HG02763 (cell line): ENCODE measurements at regions not wholly inside any gene's neighbourhood (a gene's known extent, or its start where the extent isn't known, plus 50 kb on each side); places are given as distances from the start of the nearest gene placed in this dataset.
"Not testable (repeated sequence)": the region's sequence is repeated elsewhere in the genome, so short reads cannot be mapped to it uniquely, and the experiment has no call there.

ENCODE experiments used
- ATAC-seq: cut with Tn5 transposase; IDR thresholded peaks from one replicate; pipeline ENCODE4 v1.9.1; 2021; ENCODE audit warnings: mild to moderate bottlenecking, moderate library complexity; ENCODE audit not compliant: unreplicated experiment

DNA sequence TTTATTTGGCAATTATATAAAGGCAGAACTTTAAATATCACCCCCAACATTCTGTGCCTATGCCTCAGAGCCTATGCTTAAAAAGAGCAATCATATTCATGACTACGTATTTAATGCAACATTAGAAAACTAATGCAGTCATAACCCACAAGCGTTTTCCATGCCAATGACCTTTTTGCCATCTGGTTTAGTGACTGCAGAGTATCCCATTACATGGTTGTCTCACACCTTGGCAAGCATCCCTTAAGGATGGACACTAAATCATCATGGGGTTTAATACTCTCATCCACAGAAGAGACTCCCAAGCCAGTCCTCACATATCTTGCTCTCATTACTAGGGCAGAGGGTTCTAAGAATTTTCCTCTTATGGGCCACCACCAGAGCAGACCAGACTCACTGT, 188.2 kb upstream of the PLGLB2 start:
- ATAC-seq: not testable (repeated sequence)

DNA sequence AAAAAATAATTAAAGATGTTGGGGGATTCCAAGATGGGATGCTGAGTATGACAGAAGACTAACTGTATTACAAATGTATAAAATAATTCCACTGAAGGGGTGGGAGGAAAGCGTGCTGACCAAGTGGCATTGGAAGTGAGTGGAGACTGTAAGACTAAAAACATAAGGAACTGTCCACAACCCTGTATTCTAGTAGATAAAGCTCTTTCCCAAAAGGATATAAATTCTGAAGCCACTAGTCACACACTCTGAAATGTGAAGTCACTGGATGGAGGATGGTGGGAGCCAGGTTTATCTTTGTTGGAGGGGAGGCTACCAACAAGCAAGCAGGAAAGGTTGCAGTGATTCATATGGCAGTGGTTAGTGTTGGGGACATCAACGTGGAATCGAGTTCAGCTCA, 182.8 kb upstream of the PLGLB2 start:
- not testable (repeated sequence) for ATAC-seq

DNA sequence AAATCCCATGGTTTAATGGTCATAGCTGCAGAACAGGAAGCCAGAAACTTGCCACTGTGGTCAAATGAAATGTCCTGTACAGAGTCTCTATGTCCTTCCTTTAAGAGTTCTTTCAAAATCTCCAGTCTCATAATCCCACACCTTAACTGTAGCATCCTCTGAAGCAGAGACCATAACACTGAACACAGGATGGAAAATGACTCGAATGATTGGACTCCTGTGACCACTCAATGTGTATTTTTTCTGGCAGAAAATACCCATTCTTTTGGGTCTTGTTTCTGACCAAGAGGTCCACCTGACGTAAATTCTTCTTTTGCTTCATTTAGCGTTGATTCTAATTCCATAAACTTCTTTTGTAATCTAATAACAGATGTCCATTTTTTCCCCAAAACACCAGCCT, 181.4 kb upstream of the PLGLB2 start:
- ATAC-seq: not testable (repeated sequence)

DNA sequence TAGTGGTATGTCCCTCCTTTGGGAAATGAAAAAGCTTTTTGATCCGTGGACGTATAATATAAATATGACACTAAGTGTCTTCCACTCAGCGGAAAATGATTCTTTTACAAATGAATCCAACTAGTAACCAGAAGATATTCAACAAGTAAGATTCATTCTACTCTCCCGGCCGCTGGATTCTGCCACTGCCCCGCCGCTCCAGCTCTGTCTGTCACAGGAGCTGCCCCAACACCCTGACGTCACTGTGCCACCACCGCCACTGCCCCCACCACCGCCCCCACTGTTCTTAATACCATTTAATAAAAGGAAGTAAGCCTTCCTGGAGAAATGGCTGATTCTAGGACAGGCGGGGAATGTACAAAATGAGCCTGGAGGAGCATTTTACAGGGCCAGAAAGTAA, 180.8 kb upstream of the PLGLB2 start:
- ATAC-seq: not testable (repeated sequence)

- ATAC-seq: not testable (repeated sequence)
Measured at GRCh38 chr2:87567912-87568311, 180.0 kb upstream of the PLGLB2 start.

DNA sequence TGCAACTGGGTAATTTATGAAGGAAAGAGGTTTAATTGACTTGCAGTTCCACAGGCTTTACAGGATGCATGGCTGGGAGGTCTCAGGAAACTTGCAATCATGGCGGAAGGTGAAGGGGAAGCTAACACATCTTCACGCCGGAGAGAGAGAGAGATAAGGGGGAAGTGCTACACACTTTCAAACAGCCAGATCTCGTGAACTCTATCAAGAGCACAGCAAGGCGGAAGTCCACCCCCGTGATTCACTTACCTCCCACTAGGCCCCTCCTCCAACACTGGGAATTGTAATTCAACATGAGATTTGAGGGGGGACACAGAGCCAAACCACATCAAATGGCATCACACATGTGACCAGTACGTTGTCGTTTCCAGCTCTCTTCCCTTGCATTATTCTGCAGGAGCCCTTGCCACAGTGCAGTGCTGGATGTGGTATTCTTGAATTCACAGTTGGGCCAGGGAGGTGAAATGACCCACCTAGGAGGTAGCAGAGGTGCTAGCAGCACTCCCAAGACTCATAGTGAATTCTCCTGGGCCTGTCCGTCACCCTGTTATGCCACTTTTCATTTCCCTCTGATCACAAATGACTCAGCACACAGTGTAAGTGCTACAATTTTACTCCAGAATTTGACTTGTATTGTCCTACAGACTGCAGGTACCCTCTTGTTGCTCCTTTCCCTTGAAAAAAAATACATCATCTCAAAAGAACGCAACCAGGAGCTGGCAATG, 179.2 kb upstream of the PLGLB2 start:
- ATAC-seq: not testable (repeated sequence)

DNA sequence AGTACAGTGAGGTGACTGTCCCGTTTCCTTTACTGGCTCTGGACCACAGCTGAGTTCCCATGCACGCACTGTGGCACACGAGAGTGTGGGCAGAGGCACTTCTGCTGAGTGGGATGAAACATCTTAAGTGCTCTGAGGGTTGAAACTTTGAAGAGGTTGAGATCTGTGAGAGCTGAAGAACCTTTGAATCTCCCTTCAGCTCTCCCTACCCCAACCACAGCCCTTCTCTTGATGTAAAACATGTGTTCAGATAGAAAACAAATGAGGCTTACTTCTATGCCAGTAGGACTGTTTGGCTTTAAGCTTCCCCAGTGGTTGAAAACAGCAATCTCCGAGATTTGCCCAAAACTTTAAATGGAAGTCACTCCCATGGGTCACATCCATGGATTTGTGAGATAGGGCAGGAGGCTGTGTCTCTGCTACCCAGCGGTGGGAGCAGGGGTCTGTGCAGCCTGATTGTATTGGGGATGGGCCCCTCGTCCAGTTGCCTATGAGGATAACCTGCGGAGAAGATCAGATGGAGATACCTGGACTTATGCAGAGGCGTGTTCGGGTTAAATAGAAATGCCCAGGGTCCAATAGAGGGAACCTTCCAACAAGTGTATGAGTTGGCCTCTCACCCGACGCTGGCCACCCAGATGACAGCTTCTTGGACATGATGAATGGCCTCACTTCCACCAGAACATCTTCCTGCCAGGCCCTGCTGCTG, 178.0 kb upstream of the PLGLB2 start:
- not testable (repeated sequence) for ATAC-seq

GRCh38 chr2:87571889-87572465, 175.9 kb upstream of the PLGLB2 start:
- not testable (repeated sequence) for ATAC-seq

GRCh38 chr2:87572906-87573305, 175.0 kb upstream of the PLGLB2 start:
- ATAC-seq: not testable (repeated sequence)

GRCh38 chr2:87573386-87574192, 174.3 kb upstream of the PLGLB2 start:
- not testable (repeated sequence) for ATAC-seq

GRCh38 chr2:87574193-87575119, 173.4 kb upstream of the PLGLB2 start:
- ATAC-seq: not testable (repeated sequence)

GRCh38 chr2:87575138-87575537, 172.7 kb upstream of the PLGLB2 start:
- not testable (repeated sequence) for ATAC-seq

DNA sequence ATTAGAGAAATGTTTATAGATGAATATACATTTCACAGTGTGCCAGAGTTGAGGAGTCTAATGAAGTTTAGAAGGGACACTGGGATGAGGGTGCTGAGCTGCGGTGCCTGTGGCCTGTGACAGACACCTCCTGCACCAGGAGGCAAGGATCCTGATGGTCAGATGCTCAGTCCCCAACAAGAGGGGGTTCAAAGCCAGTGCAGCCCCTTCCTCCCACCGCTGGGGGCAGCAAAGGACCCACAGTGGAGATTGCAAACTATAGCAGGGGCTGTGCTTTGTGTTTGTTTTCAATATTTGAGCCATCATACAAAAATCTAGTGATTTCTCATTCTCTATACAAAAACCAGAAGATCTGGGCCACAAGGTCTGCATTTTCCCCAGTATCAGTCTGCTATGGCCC, 170.5 kb upstream of the PLGLB2 start:
- not testable (repeated sequence) for ATAC-seq

DNA sequence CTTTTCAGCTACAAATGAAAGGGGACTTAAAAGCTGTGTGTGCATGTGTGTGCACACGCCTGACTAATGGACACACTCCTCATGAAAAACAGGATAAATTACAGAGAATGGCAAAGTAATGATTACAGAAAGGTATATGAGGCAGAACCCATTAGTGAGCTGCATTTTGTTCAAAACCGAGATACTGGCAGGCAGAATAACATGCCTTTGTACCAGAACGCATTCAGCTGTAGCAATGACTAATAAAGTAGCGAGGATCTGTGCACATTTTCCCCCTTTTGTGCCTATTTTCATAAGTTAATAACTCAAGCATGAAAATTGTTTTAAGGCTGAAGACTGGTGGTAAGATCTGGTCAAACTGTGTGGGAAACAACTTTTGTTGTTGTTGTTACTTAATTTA, 165.7 kb upstream of the PLGLB2 start:
- ATAC-seq: not testable (repeated sequence)

- not testable (repeated sequence) for ATAC-seq
Measured at GRCh38 chr2:87582579-87582978, 165.3 kb upstream of the PLGLB2 start.

GRCh38 chr2:87583370-87583769, 164.5 kb upstream of the PLGLB2 start:
- not testable (repeated sequence) for ATAC-seq

DNA sequence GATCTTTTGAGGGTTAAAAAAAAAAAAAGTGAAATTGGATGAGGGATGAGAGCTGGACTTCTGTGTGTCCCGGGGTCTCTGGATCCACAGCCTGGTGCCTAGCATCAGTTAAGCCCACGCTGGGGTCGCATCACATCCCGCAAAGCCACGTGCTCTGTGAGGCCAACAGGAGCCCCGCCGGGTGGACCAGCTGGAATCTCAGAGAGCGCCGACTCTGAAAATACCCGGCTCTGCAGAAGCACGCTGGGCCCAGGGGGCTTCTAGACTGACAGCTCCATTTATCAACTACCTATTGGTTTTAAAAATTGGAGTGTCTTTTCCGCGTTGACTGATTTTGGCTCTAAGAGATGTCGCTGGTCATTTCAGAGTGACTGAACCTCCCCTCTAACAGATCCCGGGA, 164.1 kb upstream of the PLGLB2 start:
- not testable (repeated sequence) for ATAC-seq

DNA sequence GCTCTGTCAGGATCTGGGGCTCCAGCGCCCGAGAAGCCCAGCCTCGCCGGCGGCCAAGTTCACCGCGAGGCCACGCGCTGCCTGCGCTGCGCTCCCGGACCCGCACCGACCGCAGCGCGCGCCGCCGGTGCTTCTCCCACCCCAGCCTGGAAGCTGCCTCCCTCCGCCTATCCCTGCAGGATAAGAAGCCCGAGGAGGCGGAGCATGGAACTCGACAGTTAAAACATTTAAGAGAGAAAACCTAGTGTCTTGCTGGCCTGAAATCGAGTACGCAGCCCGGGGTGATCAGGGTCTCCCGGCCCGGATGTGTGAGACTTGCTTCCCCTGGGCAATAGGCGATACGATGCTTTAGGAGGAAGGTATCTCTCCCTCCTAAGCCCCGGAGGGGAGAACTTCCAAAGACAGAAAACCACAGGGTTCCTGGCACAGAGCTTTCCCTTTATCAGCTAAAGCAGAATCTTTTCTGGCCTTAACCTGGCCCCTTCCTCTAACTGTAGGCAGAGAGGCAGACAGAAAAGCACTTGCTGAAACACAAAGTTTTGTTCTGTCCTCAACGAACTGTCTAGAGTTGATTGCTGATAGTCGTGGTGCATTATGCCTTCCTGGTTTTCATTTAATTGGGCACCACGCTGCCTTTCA, 163.5 kb upstream of the PLGLB2 start:
- not testable (repeated sequence) for ATAC-seq

GRCh38 chr2:87587934-87588333, 160.0 kb upstream of the PLGLB2 start:
- not testable (repeated sequence) for ATAC-seq
